COR-L47 (cell line): ENCODE measurements at regions not wholly inside any gene's neighbourhood (a gene's known extent, or its start where the extent isn't known, plus 50 kb on each side); places are given as distances from the start of the nearest gene placed in this dataset.
"Not testable (repeated sequence)": the region's sequence is repeated elsewhere in the genome, so short reads cannot be mapped to it uniquely, and the experiment has no call there.

Experiments used
- DNase-seq: peaks from one replicate; lab custom pipeline; 2025; lab: John Stamatoyannopoulos, UW

- DNase-seq, result no peak
These were observed 141.7 kb downstream of the C3orf38 start for GRCh38 chr3:88291486-88291885.

GRCh38 chr3:88298189-88298588 lies 148.4 kb downstream of the C3orf38 start:
- no peak for DNase-seq

GRCh38 chr3:88301273-88301995 lies 151.7 kb downstream of the C3orf38 start:
- no peak for DNase-seq

- DNase-seq, result no peak
These were observed 152.2 kb downstream of the C3orf38 start for GRCh38 chr3:88301996-88302393.

- not testable (repeated sequence) for DNase-seq
These were observed 153.7 kb downstream of the C3orf38 start for GRCh38 chr3:88303331-88303904.

GRCh38 chr3:88307666-88308065 lies 157.9 kb downstream of the C3orf38 start:
- no peak for DNase-seq

GRCh38 chr3:88311826-88312225 lies 162.1 kb downstream of the C3orf38 start:
- no peak for DNase-seq

GRCh38 chr3:88312256-88312655 lies 162.5 kb downstream of the C3orf38 start:
- DNase-seq, result no peak

- no peak for DNase-seq
These were observed 168.3 kb downstream of the C3orf38 start for GRCh38 chr3:88318067-88318466.

GRCh38 chr3:88321363-88322050 lies 171.7 kb downstream of the C3orf38 start:
- DNase-seq, result no peak

GRCh38 chr3:88324788-88325187 lies 175.0 kb downstream of the C3orf38 start:
- no peak for DNase-seq

- no peak for DNase-seq
These were observed 184.6 kb downstream of the C3orf38 start for GRCh38 chr3:88334187-88334868.

GRCh38 chr3:88336894-88337293 lies 187.1 kb downstream of the C3orf38 start:
- DNase-seq, result no peak

- no peak for DNase-seq
These were observed 193.5 kb downstream of the C3orf38 start for GRCh38 chr3:88343264-88343663.

GRCh38 chr3:88346643-88347042 lies 196.9 kb downstream of the C3orf38 start:
- DNase-seq, result no peak

- no peak for DNase-seq
These were observed 212.7 kb downstream of the C3orf38 start for GRCh38 chr3:88362428-88362827.

- no peak for DNase-seq
These were observed 215.2 kb downstream of the C3orf38 start for GRCh38 chr3:88364926-88365325.

GRCh38 chr3:88369337-88369736 lies 219.6 kb downstream of the C3orf38 start:
- no peak for DNase-seq

GRCh38 chr3:88369767-88370166 lies 220.0 kb downstream of the C3orf38 start:
- no peak for DNase-seq

- DNase-seq, result no peak
These were observed 235.3 kb downstream of the C3orf38 start for GRCh38 chr3:88385090-88385489.

- no peak for DNase-seq
These were observed 248.8 kb downstream of the C3orf38 start for GRCh38 chr3:88398581-88398980.

- DNase-seq, result no peak
These were observed 253.6 kb downstream of the C3orf38 start for GRCh38 chr3:88403319-88403718.

GRCh38 chr3:88408097-88408496 lies 258.3 kb downstream of the C3orf38 start:
- DNase-seq, result no peak
